ENCODE measurements at regions not wholly inside any gene's neighbourhood (a gene's known extent, or its start where the extent isn't known, plus 50 kb on each side); places are given as distances from the start of the nearest gene placed in this dataset.

- H4K20me1 ChIP-seq (ENCODE audit: insufficient read depth, low read length) = no peaks in the 10 kb centered on the region
- H3K36me3 ChIP-seq (replicated peaks; ENCODE audit: low read depth, low read length) = no peaks in the 10 kb centered on the region
- H3K4me3 ChIP-seq (ENCODE audit: low read length) = no peak overlapping the region
- no peak overlapping the region for H3K4me2 ChIP-seq (ENCODE audit: low read length)
- H3K27ac ChIP-seq (ENCODE audit: low read length) = no peak overlapping the region
- TF ChIP-seq, protein P1, sequence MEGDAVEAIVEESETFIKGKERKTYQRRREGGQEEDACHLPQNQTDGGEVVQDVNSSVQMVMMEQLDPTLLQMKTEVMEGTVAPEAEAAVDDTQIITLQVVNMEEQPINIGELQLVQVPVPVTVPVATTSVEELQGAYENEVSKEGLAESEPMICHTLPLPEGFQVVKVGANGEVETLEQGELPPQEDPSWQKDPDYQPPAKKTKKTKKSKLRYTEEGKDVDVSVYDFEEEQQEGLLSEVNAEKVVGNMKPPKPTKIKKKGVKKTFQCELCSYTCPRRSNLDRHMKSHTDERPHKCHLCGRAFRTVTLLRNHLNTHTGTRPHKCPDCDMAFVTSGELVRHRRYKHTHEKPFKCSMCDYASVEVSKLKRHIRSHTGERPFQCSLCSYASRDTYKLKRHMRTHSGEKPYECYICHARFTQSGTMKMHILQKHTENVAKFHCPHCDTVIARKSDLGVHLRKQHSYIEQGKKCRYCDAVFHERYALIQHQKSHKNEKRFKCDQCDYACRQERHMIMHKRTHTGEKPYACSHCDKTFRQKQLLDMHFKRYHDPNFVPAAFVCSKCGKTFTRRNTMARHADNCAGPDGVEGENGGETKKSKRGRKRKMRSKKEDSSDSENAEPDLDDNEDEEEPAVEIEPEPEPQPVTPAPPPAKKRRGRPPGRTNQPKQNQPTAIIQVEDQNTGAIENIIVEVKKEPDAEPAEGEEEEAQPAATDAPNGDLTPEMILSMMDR (IDR thresholded peaks at IDR 0.05; ENCODE audit: low read depth, low read length) = no peak
- no peak for TF ChIP-seq EZH2phosphoT487 (IDR thresholded peaks at IDR 0.05; ENCODE audit: low read depth)
- no peak overlapping the region for H2AFZ ChIP-seq (ENCODE audit: low read depth, low read length)
- H3K9ac ChIP-seq (ENCODE audit: low read length) = no peak overlapping the region
- no peaks in the 10 kb centered on the region for H3K4me1 ChIP-seq (ENCODE audit: low read length)
- H3K9me3 ChIP-seq (ENCODE audit: insufficient read depth, low read length) = no peaks in the 10 kb centered on the region
- no peaks in the 10 kb centered on the region for H3K79me2 ChIP-seq (ENCODE audit: low read length)
- H3K27me3 ChIP-seq (ENCODE audit: low read depth, low read length) = no peaks in the 10 kb centered on the region
These were observed 630.6 kb upstream of the ZWINT start for GRCh38 chr10:56991591-56992069.

DNA sequence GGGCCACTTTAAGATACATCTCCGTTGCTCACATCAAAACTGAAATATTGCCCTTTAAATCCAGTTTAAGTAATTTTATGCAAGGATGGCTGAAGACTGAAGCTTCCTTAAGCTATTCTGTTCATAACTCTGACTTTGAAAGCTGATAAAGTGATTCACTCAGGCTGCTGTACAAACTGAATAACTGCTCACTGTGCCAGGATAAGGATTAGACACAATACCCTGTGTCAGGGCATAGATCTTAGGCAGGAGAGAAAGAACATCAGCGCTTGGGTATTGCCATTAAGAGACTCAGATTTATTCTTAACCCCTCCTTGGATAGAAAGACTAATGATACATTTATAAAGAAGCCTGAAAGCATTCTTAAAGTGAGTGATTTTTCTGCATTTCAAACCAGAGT, 614.5 kb upstream of the ZWINT start:
- H3K9ac ChIP-seq (ENCODE audit: low read length) = no peak overlapping the region
- no peaks in the 10 kb centered on the region for H3K4me1 ChIP-seq (ENCODE audit: low read length)
- H3K4me2 ChIP-seq (ENCODE audit: low read length) = no peak overlapping the region
- H3K27me3 ChIP-seq (ENCODE audit: low read depth, low read length) = no peaks in the 10 kb centered on the region
- no peaks in the 10 kb centered on the region for H4K20me1 ChIP-seq (ENCODE audit: insufficient read depth, low read length)
- no peaks in the 10 kb centered on the region for H3K79me2 ChIP-seq (ENCODE audit: low read length)
- H3K27ac ChIP-seq (ENCODE audit: low read length) = no peak overlapping the region
- no peak overlapping the region for H2AFZ ChIP-seq (ENCODE audit: low read depth, low read length)
- H3K9me3 ChIP-seq (ENCODE audit: insufficient read depth, low read length) = no peaks in the 10 kb centered on the region
- no peak for TF ChIP-seq EZH2phosphoT487 (IDR thresholded peaks at IDR 0.05; ENCODE audit: low read depth)
- TF ChIP-seq, protein P1 (IDR thresholded peaks at IDR 0.05; ENCODE audit: low read depth, low read length) = no peak
- no peak overlapping the region for H3K4me3 ChIP-seq (ENCODE audit: low read length)
- no peaks in the 10 kb centered on the region for H3K36me3 ChIP-seq (replicated peaks; ENCODE audit: low read depth, low read length)

DNA sequence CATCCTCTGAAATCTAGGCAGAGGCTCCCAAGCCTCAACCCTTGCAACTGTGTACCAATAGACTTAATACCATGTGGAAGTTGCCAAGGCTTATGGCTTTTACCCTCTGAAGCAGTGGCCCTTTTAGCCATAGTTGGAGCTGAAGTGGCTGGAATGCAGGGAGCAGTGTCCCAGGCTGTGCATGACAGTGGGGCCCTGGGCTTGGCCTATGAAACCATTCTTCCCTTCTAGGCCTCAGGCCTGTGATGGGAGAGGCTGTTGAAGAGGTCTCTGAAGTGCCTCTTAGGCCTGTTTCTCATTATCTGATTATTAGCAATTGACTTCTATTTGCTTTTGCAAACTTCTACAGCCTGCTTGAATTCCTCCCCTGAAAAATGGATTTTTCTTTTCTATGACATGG, 612.7 kb upstream of the ZWINT start:
- no peak for TF ChIP-seq EZH2phosphoT487 (IDR thresholded peaks at IDR 0.05; ENCODE audit: low read depth)
- TF ChIP-seq, protein P1 (IDR thresholded peaks at IDR 0.05; ENCODE audit: low read depth, low read length) = no peak
- H3K27me3 ChIP-seq (ENCODE audit: low read depth, low read length) = no peaks in the 10 kb centered on the region
- H3K4me3 ChIP-seq (ENCODE audit: low read length) = no peak overlapping the region
- H4K20me1 ChIP-seq (ENCODE audit: insufficient read depth, low read length) = no peaks in the 10 kb centered on the region
- H3K9ac ChIP-seq (ENCODE audit: low read length) = no peak overlapping the region
- no peaks in the 10 kb centered on the region for H3K9me3 ChIP-seq (ENCODE audit: insufficient read depth, low read length)
- H2AFZ ChIP-seq (ENCODE audit: low read depth, low read length) = no peak overlapping the region
- no peaks in the 10 kb centered on the region for H3K36me3 ChIP-seq (replicated peaks; ENCODE audit: low read depth, low read length)
- H3K27ac ChIP-seq (ENCODE audit: low read length) = no peak overlapping the region
- H3K4me1 ChIP-seq (ENCODE audit: low read length) = no peaks in the 10 kb centered on the region
- H3K79me2 ChIP-seq (ENCODE audit: low read length) = no peaks in the 10 kb centered on the region
- H3K4me2 ChIP-seq (ENCODE audit: low read length) = no peak overlapping the region

DNA sequence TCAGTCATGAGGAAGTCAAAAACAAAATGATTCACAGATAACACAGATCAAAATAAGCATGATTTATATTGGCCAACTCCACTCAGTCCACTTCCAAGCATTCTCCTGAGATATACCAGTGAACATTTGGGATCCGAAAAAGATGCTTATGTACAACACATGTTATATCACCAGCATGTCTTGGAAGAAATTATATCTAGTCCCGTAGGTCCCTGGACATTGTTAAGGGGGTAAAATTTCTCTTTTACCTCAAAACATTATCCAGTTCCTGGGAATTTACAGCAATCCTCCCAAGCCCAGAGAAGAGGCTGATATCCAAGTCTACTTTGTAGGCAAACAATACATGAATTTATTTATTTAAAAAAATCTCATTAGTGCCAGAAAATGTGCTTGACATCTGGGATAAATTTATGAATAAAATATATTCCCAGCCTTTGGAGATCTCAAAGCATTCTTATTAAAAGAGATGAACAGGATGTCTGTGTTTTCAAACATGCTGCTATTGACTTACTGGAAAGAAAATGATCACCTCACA, 582.2 kb upstream of the ZWINT start:
- Histone ChIP-seq H3K9me3 (ENCODE audit: insufficient read depth, low read length) (no peaks in the 10 kb centered on the region), H3K27ac (ENCODE audit: low read length) (no peak overlapping the region), H3K9ac (ENCODE audit: low read length) (no peak overlapping the region), H3K36me3 (replicated peaks; ENCODE audit: low read depth, low read length) (no peaks in the 10 kb centered on the region), H3K27me3 (ENCODE audit: low read depth, low read length) (no peaks in the 10 kb centered on the region), H3K4me2 (ENCODE audit: low read length) (no peak overlapping the region), H3K4me3 (ENCODE audit: low read length) (no peak overlapping the region), H3K4me1 (ENCODE audit: low read length) (no peaks in the 10 kb centered on the region), H2AFZ (ENCODE audit: low read depth, low read length) (no peak overlapping the region), H4K20me1 (ENCODE audit: insufficient read depth, low read length) (no peaks in the 10 kb centered on the region), H3K79me2 (ENCODE audit: low read length) (no peaks in the 10 kb centered on the region)
- TF ChIP-seq, protein P1 (IDR thresholded peaks at IDR 0.05; ENCODE audit: low read depth, low read length) = no peak
- TF ChIP-seq EZH2phosphoT487 (IDR thresholded peaks at IDR 0.05; ENCODE audit: low read depth) = no peak

Data from OCI-LY3 (cell line).